ES-I3 (cell line): ENCODE measurements at regions not wholly inside any gene's neighbourhood (a gene's known extent, or its start where the extent isn't known, plus 50 kb on each side); places are given as distances from the start of the nearest gene placed in this dataset.

ENCODE experiments used
- H3K36me3 ChIP-seq: 2 replicates; pipeline ENCODE4 v1.6.1; 2013; ENCODE audit warnings: mild to moderate bottlenecking, low read length, control low read depth, moderate library complexity; ENCODE audit not compliant: insufficient read depth
- H3K4me1 ChIP-seq: 2 replicates; pipeline ENCODE4 v1.6.1; 2013; ENCODE audit warnings: mild to moderate bottlenecking, control low read depth, low read length; ENCODE audit not compliant: insufficient read depth
- H3K9ac ChIP-seq: 2 replicates; pipeline ENCODE4 v1.6.1; 2013; ENCODE audit warnings: low read depth, mild to moderate bottlenecking, low read length, moderate library complexity
- H3K9me3 ChIP-seq: 2 replicates; pipeline ENCODE4 v1.6.1; 2013; ENCODE audit warnings: mild to moderate bottlenecking, low read length, moderate library complexity; ENCODE audit not compliant: control insufficient read depth, insufficient read depth

DNA sequence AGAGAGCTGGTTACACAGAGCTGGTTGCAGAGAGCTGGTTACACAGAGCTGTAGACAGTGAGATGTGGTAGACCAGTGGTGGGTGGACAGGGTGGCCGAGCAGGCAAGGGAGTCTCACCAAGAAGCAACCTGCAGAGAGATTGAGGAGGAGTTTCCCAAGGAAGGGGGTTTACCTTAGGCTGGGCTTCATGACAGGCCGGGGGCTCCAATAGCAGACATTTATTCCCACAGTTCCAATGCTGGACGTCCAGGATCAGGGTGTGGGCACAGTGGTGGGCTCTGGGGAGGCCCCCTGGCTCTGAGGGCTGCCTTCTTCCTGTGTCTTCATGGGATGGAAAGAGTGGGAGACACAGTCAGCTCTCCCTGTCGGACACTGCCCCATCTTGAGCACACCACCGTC lies 386.9 kb upstream of the IRX4 start:
- Histone ChIP-seq H3K9ac (no peak overlapping the region), H3K36me3 (no peaks in the 10 kb centered on the region), H3K9me3 (no peaks in the 10 kb centered on the region; the same call in 1 of the 2 replicates), H3K4me1 (no peaks in the 10 kb centered on the region)

DNA sequence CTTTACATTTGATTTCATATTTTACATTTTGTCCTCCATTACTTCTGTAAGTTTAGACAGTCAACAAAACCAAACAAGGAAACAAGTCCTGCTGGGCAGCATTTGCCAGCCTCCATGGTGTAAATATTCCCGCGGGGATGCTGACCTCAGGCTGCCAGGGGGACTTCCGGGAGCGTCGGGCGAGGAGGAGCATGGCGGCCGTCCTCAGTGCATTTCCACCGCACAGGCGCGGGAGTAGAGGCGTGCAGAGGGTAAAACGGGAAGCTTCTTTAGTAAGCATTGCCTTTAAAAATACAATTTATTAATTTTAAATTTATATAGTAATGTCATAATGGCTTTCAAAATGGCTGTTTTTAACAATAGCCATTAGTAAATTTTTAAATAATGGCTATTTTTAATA lies 385.3 kb upstream of the IRX4 start:
- Histone ChIP-seq H3K36me3 (no peaks in the 10 kb centered on the region), H3K9ac (no peak overlapping the region), H3K9me3 (no peaks in the 10 kb centered on the region; the same call in 1 of the 2 replicates), H3K4me1 (no peaks in the 10 kb centered on the region)

DNA sequence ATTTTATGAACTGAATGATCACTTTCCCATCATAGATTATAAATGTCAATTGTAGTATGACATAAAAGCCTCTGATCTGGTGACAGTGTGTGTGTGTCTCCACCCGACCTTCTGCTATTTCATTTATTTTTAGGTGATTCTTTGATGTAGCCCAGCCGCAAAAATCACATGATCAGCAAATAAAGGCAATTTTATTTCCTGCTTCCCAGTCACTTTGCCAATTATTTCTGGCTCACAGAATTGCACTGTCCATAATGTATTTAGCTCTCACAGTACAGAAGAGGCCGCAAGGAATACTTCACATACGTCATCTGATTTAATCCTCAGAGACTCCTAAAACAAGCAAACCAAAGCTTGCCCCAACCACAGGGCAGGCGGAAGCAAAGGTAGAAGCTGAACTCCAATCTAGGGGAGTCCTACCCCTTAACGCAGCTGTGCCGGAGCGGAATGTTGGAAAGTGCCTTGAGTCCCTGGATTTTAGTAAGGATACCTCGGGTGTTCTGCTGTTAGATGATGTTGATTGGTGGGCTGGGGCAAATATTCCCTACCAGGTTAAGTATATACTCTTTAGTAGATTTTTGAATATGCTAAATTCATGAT lies 384.0 kb upstream of the IRX4 start:
- H3K4me1 ChIP-seq = no peaks in the 10 kb centered on the region
- H3K9ac ChIP-seq = no peak overlapping the region
- no peaks in the 10 kb centered on the region; the same call in 1 of the 2 replicates for H3K9me3 ChIP-seq
- H3K36me3 ChIP-seq = no peaks in the 10 kb centered on the region

DNA sequence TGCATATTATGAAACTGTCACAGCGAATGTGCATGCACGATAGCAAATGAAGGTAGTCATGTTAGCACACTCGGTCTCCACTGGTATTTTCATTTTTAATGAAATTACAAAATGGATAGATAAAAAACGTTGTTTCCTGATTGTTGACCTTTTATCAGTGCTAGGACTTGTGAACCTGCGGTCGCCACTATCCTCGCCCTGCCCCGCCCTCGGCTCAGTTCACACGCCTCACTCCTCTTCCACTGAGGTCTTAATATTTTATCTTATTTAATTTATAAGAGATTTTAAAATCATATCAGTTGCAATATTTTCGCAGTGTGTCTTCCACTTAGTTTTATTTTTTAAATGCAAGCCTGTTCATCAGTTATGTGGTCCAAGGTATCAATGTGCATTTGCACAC lies 382.6 kb upstream of the IRX4 start:
- Histone ChIP-seq H3K9ac (no peak overlapping the region), H3K36me3 (no peaks in the 10 kb centered on the region), H3K4me1 (no peaks in the 10 kb centered on the region), H3K9me3 (no peaks in the 10 kb centered on the region; the same call in 1 of the 2 replicates)

DNA sequence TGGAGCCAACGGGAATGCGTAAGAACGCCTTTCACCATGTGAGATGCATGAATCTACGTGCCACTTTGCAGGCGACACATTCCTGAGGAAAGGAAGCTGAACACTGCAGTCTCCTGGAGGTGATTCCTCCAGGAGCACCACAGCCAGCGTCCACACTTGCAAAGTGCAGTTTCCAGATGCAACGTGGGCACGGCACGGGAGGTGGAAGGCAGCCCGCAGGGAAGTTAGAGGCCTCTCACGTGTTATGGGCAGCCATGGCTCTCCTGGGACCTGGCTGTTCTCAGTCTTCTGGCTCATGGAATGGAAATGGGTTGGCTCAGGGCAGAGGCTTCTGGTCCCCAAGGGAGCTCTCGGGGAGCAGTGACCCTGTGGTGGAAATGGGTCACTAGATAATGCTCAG lies 381.0 kb upstream of the IRX4 start:
- Histone ChIP-seq H3K9ac (no peak overlapping the region), H3K4me1 (no peaks in the 10 kb centered on the region)

DNA sequence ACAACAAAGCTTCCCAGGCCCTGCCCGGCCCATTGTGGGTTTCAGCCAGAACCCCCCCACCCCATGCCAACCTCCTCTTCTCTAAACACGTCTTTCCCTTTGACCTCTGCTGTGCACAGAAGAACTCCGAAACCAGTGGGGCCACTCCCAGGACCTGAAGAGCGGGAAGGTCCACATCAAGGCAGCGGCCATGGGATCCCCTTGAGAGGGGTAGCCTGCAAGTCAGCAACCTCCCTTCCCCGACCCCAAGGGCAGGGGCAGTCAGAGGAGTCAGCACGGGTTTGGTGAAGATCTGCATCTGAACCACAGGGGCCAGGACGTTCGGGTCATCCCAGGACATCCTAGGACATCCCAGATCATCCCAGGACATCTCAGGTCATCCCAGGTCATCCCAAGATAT lies 379.9 kb upstream of the IRX4 start:
- H3K36me3 ChIP-seq = no peaks in the 10 kb centered on the region
- H3K9ac ChIP-seq = no peak overlapping the region
- H3K4me1 ChIP-seq = no peaks in the 10 kb centered on the region
- H3K9me3 ChIP-seq = no peaks in the 10 kb centered on the region; the same call in 1 of the 2 replicates

More for the DNA sequence above, 381.0 kb upstream of the IRX4 start:
- Histone ChIP-seq H3K9me3 (no peaks in the 10 kb centered on the region; the same call in 1 of the 2 replicates), H3K36me3 (no peaks in the 10 kb centered on the region)

DNA sequence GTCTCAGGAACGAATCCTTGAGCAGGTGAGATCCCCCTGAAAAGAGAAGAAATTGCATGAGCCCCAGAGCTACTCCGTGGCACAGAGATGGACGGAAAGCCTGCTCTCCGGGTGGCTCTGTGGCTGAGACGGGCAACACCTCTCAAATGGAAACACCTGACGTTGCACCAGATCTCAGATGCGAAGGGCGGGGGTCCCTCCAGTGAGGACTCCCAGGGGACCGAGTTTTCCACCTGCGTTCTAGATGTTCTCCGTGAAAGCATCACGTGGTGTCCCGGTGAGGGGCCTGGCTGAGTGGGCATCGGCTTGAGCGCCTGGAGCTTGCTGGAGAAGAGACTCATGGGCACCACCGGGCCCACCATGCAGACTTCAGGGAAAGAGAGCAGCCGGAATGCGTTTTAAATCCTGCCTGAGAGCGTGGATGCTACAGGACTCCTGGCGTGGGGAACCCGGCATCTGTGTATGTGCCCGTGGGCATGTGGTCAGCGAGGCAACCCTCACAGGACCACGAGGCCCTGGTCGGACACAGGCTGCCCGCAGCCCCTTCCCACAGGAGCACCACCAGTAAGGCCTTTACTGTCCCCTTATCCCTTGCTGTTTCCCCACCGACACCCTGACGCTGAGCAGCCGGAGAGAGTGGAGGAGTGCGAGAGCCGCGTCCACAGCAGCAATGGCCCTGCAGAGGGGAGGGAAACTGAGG lies 378.4 kb upstream of the IRX4 start:
- H3K4me1 ChIP-seq = no peaks in the 10 kb centered on the region
- no peaks in the 10 kb centered on the region; the same call in 1 of the 2 replicates for H3K9me3 ChIP-seq
- H3K36me3 ChIP-seq = no peaks in the 10 kb centered on the region
- no peak overlapping the region for H3K9ac ChIP-seq

DNA sequence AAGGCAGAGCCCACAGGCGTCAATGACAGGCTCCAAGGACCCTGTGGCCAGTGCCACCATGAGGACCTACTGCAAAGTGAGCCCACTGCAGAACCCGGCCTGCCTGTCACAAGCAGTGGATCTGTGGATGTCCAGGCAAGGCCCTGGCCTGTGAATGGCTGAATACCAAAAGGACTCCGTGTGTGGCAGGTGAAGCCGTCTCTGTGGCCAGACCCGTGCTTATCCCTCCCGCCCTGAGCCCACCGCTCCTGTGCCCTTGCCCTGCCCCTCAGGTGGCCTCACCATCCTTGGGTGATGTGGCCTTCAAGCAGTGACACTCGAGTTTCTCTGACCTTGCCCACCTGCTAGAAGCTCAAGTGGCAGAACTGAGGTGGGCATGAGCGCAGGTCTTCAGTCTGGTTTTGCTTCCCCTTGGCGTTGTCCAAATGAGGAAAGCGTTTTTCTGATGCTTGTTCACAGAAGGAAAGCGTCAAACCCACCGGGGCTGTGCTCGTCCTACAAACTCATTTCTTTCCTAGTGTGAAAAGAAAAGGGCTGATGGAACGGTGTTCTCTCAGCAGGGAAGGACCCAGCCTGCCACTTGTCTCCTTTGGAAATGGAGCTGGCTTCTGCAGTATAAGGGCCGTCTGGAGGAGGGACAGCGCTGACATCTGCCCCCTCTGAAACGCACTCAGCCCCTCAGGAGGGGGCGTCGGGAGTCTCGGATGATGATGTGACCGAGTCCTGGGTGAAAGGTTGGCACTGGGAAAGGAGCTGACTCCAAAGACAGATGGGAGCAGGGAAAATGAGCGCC lies 377.7 kb upstream of the IRX4 start:
- H3K4me1 ChIP-seq = no peaks in the 10 kb centered on the region
- H3K9me3 ChIP-seq = no peaks in the 10 kb centered on the region; the same call in 1 of the 2 replicates
- H3K36me3 ChIP-seq = no peaks in the 10 kb centered on the region
- H3K9ac ChIP-seq = no peak overlapping the region

DNA sequence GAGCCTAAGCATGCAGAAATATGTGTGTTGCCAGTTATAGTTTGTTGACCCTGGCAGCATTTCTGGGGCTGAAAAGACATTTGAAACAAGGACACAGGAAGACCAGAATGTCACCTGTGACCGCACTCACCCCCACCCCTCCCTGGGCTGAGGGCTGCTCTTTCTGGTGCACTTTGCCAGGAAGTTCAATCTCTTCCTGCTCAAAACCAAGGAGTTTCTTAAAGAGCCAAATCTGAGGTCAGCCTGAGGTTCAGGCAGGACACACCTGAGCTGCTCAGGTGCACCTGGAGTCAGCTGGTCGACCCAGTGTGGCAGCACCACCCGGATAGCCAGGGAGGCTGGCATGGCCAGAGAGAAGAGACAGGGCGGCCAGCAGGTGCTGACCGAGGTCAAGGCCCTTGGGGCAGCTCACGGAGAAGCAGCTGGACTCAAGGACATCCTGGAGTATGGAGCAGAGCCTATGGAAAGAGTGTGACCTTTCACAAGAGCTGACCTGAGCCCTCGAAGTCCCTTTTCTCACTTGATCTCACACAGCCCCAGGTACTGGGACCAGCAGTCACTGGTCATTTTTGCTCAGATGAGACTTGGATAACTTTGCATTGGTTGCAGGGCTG lies 376.9 kb upstream of the IRX4 start:
- H3K36me3 ChIP-seq = no peaks in the 10 kb centered on the region
- H3K9me3 ChIP-seq = no peaks in the 10 kb centered on the region
- H3K4me1 ChIP-seq = no peaks in the 10 kb centered on the region
- H3K9ac ChIP-seq = no peak overlapping the region

DNA sequence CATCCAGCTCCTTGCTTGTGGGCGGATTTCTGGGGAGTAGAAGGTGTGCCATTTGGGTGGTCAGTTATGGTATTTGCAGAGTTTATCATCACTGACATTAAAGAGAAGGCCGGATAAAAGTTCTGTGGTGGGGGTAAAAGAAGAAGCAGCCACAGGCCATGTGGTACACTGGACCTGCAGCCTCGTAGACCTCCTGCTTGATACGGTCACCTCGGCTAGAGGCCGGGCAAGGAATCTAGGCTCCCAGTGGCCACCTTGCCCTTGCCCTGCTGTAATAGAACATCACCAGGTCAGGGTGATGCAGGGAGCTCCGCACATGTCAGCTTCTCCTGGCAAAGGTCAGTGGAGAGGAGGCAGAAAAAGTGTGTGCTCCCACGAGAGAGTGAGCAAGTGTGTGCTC lies 376.1 kb upstream of the IRX4 start:
- H3K9me3 ChIP-seq = no peaks in the 10 kb centered on the region
- no peaks in the 10 kb centered on the region for H3K4me1 ChIP-seq
- H3K9ac ChIP-seq = no peak overlapping the region
- H3K36me3 ChIP-seq = no peaks in the 10 kb centered on the region

DNA sequence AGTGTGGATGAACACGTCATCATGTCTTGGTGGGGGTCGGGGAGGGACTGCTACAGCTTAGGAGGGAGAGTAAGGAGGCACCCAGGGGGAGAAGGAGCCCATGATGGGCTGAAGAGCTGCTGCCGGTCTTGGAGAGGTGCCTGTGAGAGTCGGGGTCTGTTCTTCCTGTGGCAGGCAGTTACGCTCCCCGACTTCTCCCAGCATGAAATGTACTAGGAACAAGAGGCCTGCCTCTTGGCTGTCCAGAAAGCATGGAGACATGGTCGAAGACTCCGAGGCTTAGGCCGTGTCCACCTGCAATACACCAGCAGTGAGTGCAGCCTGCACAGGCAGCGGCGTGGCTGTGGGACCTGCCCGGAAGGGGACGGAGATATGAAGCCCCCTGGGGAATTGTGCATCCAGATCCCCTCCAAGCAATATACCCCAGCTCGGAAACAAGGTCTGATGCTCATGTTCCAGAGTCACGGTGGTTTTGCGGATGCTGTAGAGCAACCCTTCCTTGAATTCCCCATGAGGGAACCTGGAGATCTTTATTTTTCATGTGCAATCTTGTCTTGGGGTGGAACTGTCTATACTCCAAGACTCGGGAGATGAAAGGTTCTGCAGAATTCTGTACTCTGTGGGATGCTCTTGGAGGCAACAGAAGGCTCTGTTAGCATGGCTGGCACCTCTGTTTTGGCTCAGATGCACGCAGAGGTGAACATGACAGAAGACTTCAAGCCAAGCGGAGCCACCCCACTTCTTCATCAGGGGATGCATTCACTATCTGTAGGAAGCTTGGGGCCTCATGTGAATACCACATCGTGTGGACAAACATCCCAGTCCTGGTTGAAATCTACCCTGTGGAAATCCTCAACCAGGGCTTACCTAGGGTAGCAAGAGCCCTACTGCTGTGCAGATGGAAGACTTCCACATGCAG lies 374.9 kb upstream of the IRX4 start:
- Histone ChIP-seq H3K9ac (no peak overlapping the region), H3K9me3 (no peaks in the 10 kb centered on the region), H3K4me1 (no peaks in the 10 kb centered on the region), H3K36me3 (no peaks in the 10 kb centered on the region)

DNA sequence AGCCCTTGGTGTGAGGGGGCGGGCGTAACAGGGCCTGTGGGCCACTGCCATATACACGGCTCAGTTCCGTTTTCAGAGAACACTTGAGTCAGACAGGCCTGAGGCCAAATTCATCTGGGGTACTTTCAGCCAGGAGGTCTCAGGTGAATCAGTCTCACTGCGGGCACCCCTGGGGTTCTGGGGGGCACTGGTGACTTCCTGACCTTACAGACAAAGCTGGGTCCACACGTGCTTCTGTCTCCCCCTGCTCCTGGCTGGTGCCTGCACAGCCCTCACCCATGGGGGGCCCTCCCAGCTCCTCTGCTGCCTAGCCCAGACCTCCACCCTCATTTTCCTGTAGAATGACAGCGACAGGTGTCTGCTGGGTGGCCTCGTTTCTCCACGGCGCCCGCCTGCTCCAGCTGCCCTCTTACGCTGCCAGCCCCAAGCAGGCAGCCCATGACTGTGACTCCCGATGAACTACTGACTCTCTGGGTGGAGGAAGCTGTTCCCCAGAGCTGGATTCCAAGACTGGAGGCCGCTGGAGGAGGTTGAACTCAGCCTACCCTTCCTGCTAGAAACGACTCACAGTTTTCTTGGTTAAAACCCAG lies 374.1 kb upstream of the IRX4 start:
- Histone ChIP-seq H3K9ac (no peak overlapping the region), H3K4me1 (no peaks in the 10 kb centered on the region), H3K36me3 (no peaks in the 10 kb centered on the region), H3K9me3 (no peaks in the 10 kb centered on the region)

DNA sequence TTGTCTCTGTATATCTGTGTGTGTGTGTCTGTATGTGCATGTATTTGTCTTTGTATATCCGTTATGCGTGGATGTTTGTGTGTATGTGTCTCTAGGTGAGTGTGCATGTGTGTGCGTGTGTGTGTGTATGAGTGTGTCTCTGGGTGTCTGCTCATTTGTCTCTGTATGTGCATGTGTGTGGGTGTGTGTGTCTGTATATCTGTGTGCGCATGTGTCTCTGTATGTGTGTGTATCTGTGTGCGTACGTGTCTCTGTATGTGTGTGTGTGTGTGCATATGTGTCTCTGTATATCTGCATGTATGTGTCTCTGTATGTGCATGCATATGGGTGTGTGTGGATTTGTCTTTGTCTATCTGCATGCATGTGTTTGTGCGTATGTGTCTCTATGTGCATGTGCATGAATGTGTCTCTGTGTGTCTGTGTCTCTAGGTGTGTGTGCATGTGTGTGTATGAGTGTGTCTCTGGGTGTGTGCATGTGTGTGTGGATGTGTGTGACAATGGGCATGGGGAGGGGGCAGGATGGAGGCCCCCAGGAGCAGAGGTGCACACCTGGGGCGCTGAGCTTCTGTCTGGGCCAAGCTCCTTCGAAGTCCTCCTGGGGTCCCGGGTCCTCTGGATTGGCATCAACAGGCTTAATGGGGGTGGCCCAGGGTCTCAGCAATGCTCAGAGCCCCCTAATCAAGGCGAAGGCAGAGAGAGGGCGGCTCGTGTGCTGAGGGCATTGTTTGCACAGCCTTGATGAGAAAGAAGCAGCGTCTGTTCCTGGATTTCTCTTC lies 373.4 kb upstream of the IRX4 start:
- H3K36me3 ChIP-seq = no peaks in the 10 kb centered on the region
- H3K9ac ChIP-seq = no peak overlapping the region
- no peaks in the 10 kb centered on the region for H3K9me3 ChIP-seq
- H3K4me1 ChIP-seq = no peaks in the 10 kb centered on the region
